ENCODE measurements at regions not wholly inside any gene's neighbourhood (a gene's known extent, or its start where the extent isn't known, plus 50 kb on each side); places are given as distances from the start of the nearest gene placed in this dataset.
"Not testable (repeated sequence)": the region's sequence is repeated elsewhere in the genome, so short reads cannot be mapped to it uniquely, and the experiment has no call there.

DNA sequence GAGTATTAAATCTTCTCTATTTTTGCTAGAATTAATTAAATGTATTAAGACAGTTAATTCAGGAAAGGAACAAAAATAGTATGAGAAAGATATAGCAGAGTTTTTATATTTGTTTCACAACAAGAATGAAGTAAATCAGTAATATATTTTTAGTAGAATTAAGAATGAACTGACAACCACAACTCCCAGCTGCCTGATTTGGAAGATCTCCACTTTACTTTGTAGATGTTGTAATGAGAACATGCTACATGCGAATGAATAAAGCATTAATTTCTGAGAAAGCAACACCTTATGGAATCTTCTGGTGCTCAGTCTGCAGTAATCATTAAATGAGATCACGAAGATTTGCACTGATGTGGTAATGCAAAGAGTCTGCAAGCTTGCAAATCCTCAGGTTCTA, 695.6 kb upstream of the PCDH7 start:
- Histone ChIP-seq H3K27me3 (no peaks in the 10 kb centered on the region), H3K27ac (no peak overlapping the region), H3K9me3 (no peaks in the 10 kb centered on the region), H3K36me3 (no peaks in the 10 kb centered on the region), H3K4me3 (no peak overlapping the region), H3K4me1 (no peaks in the 10 kb centered on the region)
- no peak for DNase-seq
- TF ChIP-seq, protein P1, sequence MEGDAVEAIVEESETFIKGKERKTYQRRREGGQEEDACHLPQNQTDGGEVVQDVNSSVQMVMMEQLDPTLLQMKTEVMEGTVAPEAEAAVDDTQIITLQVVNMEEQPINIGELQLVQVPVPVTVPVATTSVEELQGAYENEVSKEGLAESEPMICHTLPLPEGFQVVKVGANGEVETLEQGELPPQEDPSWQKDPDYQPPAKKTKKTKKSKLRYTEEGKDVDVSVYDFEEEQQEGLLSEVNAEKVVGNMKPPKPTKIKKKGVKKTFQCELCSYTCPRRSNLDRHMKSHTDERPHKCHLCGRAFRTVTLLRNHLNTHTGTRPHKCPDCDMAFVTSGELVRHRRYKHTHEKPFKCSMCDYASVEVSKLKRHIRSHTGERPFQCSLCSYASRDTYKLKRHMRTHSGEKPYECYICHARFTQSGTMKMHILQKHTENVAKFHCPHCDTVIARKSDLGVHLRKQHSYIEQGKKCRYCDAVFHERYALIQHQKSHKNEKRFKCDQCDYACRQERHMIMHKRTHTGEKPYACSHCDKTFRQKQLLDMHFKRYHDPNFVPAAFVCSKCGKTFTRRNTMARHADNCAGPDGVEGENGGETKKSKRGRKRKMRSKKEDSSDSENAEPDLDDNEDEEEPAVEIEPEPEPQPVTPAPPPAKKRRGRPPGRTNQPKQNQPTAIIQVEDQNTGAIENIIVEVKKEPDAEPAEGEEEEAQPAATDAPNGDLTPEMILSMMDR (IDR thresholded peaks at IDR 0.05), result no peak
- TF ChIP-seq POLR2A (IDR thresholded peaks at IDR 0.05), result no peak

DNA sequence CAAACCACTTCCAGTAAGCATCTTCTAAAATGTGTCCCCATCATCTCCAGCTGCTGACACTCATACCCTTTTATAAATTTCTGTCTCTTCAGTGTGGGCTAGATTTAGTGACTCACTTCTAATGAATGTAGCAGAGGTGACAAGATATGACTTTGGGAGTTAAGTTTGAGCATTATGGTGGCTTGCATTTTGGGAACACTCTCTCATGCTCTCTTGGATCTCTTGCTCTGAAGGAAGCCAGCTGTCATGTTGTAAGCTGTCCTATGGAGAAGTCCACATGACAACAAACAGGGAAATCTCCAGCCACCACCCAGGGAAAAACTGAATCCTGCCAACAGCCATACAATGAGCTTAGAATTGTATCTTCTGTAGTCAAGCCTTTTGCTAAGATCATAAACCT, 691.3 kb upstream of the PCDH7 start:
- Histone ChIP-seq H3K36me3 (no peaks in the 10 kb centered on the region), H3K27me3 (no peaks in the 10 kb centered on the region), H3K9me3 (no peaks in the 10 kb centered on the region), H3K27ac (no peak overlapping the region), H3K4me1 (no peaks in the 10 kb centered on the region), H3K4me3 (no peak overlapping the region)
- no peak for DNase-seq
- no peak for TF ChIP-seq POLR2A (IDR thresholded peaks at IDR 0.05)
- TF ChIP-seq, protein P1 (IDR thresholded peaks at IDR 0.05), result no peak

DNA sequence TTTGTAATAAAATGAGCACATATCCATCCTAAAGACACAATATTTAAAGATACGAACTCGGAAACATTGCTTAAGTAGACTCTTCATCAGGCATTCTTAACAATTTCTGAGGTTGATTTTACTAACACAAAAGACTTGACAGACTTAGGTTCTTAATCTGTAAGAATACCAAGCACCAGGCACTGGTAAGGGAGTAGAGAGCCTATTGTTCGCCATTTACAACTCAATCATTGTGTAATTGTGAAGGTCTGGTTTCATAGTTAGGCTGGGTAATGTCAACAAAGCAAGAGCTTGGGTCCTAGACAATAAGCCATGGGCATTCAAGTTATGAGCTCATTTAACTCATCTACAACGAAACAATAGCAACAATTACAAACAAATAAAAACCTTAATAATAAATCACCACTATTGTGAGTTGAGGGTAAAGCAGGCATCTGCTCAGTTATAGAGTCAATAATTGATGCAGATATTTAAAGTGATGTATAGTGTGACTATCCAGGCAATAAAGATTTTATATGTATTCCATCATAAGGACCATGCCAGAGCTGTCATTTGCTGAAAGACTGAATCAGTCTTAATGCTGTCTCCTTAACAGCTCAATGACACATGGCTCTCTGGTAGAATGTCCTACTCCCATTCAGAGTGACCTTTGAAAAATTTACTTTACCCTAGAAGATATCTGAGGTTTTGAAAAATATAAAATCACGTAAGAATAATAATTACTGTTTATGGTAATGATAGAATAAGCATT, 664.0 kb upstream of the PCDH7 start:
- Histone ChIP-seq H3K36me3 (no peaks in the 10 kb centered on the region), H3K27me3 (no peaks in the 10 kb centered on the region), H3K4me3 (no peak overlapping the region), H3K9me3 (no peaks in the 10 kb centered on the region), H3K27ac (no peak overlapping the region), H3K4me1 (no peaks in the 10 kb centered on the region)
- TF ChIP-seq, protein P1 (IDR thresholded peaks at IDR 0.05), result no peak
- TF ChIP-seq POLR2A (IDR thresholded peaks at IDR 0.05), result no peak
- no peak for DNase-seq

DNA sequence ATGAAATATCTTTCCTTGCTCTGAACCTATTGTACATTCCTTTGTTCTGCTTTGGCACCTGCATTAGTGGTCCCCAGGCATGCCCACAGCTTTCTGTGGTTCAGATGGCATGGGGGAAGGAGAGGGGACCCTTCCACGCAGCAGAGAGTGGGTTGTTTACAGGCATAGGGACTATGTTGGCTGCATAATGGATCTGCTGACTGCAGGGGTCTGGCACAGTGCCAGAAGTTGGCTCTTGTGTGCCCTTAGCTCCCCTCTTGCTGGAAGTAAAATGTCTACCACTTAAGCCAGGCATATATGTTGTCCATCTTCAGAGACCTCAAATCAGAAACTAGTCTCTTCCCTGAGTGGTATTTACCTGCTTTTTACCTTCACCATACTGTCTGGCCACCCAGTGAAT, 651.9 kb upstream of the PCDH7 start:
- H3K4me3 ChIP-seq, result no peak overlapping the region
- no peak for TF ChIP-seq POLR2A (IDR thresholded peaks at IDR 0.05)
- TF ChIP-seq, protein P1 (IDR thresholded peaks at IDR 0.05), result no peak
- no peaks in the 10 kb centered on the region for H3K36me3 ChIP-seq
- H3K27ac ChIP-seq, result no peak overlapping the region
- no peaks in the 10 kb centered on the region for H3K4me1 ChIP-seq
- DNase-seq, result no peak
- H3K9me3 ChIP-seq, result no peaks in the 10 kb centered on the region
- no peaks in the 10 kb centered on the region for H3K27me3 ChIP-seq

DNA sequence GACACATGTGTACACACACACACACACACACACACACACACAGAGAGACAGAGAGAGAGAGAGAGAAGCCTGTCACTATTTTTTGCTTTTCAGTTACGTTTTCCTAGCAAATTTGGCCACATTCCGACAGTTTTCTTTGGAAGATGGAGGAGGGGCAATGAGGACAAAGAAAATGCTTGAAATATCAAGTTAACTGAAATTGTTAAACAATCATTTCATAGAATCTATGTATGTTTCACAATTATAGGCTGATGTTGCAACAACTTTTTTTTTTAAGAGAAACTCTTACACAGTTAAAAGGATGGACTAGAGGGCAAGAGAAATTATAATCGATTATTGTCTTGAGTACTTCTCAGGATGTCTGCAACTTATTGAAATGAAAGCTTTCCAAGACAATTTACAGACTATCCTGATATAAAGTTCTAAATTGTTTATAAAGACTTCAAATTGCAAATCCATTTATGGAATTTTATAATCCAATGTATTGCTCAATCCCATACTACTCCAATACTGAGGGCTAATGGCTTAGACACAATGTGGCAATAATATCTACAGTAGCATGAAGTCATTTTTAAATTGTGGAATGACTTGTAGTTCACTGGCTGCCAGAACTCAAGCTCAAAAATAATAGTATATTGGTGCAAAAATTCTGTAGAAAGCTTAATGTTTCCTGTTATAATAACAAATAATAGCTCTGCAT, 647.0 kb upstream of the PCDH7 start:
- no peaks in the 10 kb centered on the region for H3K36me3 ChIP-seq
- H3K27me3 ChIP-seq, result no peaks in the 10 kb centered on the region
- no peaks in the 10 kb centered on the region for H3K9me3 ChIP-seq
- H3K27ac ChIP-seq, result no peak overlapping the region
- H3K4me1 ChIP-seq, result no peaks in the 10 kb centered on the region
- no peak overlapping the region for H3K4me3 ChIP-seq
- TF ChIP-seq, protein P1 (IDR thresholded peaks at IDR 0.05), result no peak
- TF ChIP-seq POLR2A (IDR thresholded peaks at IDR 0.05), result no peak
- no peak for DNase-seq

DNA sequence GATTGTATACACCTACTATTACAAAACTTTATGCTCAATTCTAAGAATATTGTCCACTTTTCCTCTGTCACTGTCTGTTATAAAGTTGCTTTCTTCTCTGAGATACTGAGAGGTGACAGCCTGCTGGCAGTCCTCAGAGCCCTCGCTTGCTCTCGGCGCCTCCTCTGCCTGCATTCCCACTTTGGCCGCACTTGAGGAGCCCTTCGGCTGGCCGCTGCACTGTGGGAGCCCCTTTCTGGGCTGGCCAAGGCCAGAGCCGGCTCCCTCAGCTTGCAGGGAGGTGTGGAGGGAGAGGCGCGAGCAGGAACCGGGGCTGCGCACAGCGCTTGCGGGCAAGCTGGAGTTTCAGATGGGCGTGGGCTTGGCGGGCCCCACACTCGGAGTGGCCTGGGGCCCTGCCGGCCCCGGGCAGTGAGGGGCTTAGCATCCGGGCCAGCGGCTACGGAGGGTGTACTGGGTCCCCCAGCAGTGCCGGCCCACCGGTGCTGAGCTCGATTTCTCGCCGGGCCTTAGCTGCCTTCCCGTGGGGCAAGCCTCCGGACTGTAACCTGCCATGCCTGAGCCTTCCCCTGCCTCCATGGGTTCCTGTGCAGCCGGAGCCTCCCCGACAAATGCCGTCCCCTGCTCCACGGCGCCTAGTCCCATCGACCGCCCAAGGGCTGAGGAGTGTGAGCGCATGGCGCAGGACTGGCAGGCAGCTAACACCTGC, 627.6 kb upstream of the PCDH7 start:
- not testable (repeated sequence) for H3K4me3 ChIP-seq, H3K27ac ChIP-seq, H3K36me3 ChIP-seq, H3K4me1 ChIP-seq, DNase-seq, H3K9me3 ChIP-seq, H3K27me3 ChIP-seq
